ENCODE measurements at regions not wholly inside any gene's neighbourhood (a gene's known extent, or its start where the extent isn't known, plus 50 kb on each side); places are given as distances from the start of the nearest gene placed in this dataset.

GRCh38 chr10:7075110-7075509, 335.7 kb downstream of the SFMBT2 start:
- DNase-seq, result no peak
- Histone ChIP-seq H3K4me1 (ENCODE audit: insufficient read depth) (no peaks in the 10 kb centered on the region), H3K27me3 (no peaks in the 10 kb centered on the region), H3K36me3 (no peaks in the 10 kb centered on the region), H3K4me3 (no peak overlapping the region), H3K9me3 (no peaks in the 10 kb centered on the region), H3K27ac (no peak overlapping the region)
- intact Hi-C loops (cut with DNase I), result no loop called here
- WGBS, 3 donors, result 21 to 31% (median 22%) methylated on average over 5 of the region's 5 CpGs
- no peak for TF ChIP-seq EP300 (IDR thresholded peaks at IDR 0.05)
- no peak for TF ChIP-seq POLR2A (IDR thresholded peaks at IDR 0.05)
- TF ChIP-seq, protein P1, sequence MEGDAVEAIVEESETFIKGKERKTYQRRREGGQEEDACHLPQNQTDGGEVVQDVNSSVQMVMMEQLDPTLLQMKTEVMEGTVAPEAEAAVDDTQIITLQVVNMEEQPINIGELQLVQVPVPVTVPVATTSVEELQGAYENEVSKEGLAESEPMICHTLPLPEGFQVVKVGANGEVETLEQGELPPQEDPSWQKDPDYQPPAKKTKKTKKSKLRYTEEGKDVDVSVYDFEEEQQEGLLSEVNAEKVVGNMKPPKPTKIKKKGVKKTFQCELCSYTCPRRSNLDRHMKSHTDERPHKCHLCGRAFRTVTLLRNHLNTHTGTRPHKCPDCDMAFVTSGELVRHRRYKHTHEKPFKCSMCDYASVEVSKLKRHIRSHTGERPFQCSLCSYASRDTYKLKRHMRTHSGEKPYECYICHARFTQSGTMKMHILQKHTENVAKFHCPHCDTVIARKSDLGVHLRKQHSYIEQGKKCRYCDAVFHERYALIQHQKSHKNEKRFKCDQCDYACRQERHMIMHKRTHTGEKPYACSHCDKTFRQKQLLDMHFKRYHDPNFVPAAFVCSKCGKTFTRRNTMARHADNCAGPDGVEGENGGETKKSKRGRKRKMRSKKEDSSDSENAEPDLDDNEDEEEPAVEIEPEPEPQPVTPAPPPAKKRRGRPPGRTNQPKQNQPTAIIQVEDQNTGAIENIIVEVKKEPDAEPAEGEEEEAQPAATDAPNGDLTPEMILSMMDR (IDR thresholded peaks at IDR 0.05), result no peak

- Histone ChIP-seq H3K27ac (no peak overlapping the region), H3K4me1 (ENCODE audit: insufficient read depth) (no peaks in the 10 kb centered on the region), H3K9me3 (no peaks in the 10 kb centered on the region), H3K4me3 (no peak overlapping the region), H3K36me3 (no peaks in the 10 kb centered on the region), H3K27me3 (no peaks in the 10 kb centered on the region)
- intact Hi-C loops (cut with DNase I), result no loop called here
- 72 to 80% (median 78%) methylated on average over 2 of the region's 2 CpGs for WGBS, 3 donors
- no peak for TF ChIP-seq EP300 (IDR thresholded peaks at IDR 0.05)
- TF ChIP-seq, protein P1 (IDR thresholded peaks at IDR 0.05), result no peak
- TF ChIP-seq POLR2A (IDR thresholded peaks at IDR 0.05), result no peak
- DNase-seq, result no peak
Measured at GRCh38 chr10:7071421-7071820, 339.4 kb downstream of the SFMBT2 start.

- H3K27ac ChIP-seq, result no peak overlapping the region
- no peak for DNase-seq
- H3K27me3 ChIP-seq, result no peaks in the 10 kb centered on the region
- H3K4me3 ChIP-seq, result no peak overlapping the region
- H3K36me3 ChIP-seq, result no peaks in the 10 kb centered on the region
- 8 to 43% (median 15%) methylated on average over 2 of the region's 2 CpGs for WGBS, 3 donors
- intact Hi-C loops (cut with DNase I), result no loop called here
- H3K4me1 ChIP-seq (ENCODE audit: insufficient read depth), result no peaks in the 10 kb centered on the region
- TF ChIP-seq EP300 (IDR thresholded peaks at IDR 0.05) (no peak), POLR2A (IDR thresholded peaks at IDR 0.05) (no peak)
- TF ChIP-seq, protein P1 (IDR thresholded peaks at IDR 0.05), result no peak
- H3K9me3 ChIP-seq, result no peaks in the 10 kb centered on the region
Measured at GRCh38 chr10:7070950-7071349, 339.9 kb downstream of the SFMBT2 start.

DNA sequence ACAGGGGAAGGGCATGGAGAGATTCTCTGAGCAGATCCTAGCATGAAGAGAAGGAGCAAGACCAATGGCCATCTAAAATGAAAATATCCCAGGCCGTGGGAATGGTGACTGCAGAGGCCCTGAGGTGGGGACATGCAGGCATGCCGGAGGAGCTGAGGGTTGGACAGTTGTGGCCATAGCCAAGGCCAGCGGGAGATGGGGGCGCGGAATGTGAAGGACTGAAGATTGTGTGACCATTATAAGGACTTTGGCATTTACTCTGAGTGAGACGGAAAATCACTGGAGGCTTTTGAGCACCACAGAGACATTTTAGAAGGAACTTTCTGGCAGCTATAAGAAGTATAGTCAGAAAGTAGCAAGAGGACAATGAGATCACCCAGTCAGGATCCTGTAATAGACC, 341.1 kb downstream of the SFMBT2 start:
- H3K27me3 ChIP-seq, result no peaks in the 10 kb centered on the region
- TF ChIP-seq, protein P1 (IDR thresholded peaks at IDR 0.05), result no peak
- no peak for TF ChIP-seq POLR2A (IDR thresholded peaks at IDR 0.05)
- TF ChIP-seq EP300 (IDR thresholded peaks at IDR 0.05), result no peak
- no peaks in the 10 kb centered on the region for H3K9me3 ChIP-seq
- H3K36me3 ChIP-seq, result no peaks in the 10 kb centered on the region
- H3K4me1 ChIP-seq (ENCODE audit: insufficient read depth), result no peaks in the 10 kb centered on the region
- H3K27ac ChIP-seq, result no peak overlapping the region
- no peak overlapping the region for H3K4me3 ChIP-seq
- 77 to 88% (median 88%) methylated on average over 6 of the region's 6 CpGs for WGBS, 3 donors
- DNase-seq, result no peak
- intact Hi-C loops (cut with DNase I), result no loop called here

DNA sequence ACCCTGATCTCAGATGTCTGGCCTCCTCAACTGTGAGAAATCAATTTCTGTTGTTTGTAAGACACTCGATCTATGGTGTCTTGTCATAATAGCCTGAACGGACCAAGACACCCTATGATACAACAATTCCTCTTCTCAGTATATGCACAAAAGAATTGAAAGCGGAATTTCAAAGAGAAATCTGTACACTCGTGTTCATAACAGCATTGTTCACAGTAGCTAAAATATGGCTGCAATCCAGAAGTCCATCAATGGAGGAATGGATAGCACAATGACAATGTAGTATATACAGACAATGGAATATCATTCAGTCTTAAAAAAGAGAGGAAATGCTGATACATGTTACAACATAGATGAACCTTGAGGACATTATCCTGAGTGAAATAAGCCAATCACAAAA, 354.6 kb downstream of the SFMBT2 start:
- TF ChIP-seq EP300 (IDR thresholded peaks at IDR 0.05) (no peak), POLR2A (IDR thresholded peaks at IDR 0.05) (no peak)
- TF ChIP-seq, protein P1 (IDR thresholded peaks at IDR 0.05), result no peak
- DNase-seq, result no peak
- intact Hi-C loops (cut with DNase I), result no loop called here

More for the DNA sequence above, 354.6 kb downstream of the SFMBT2 start:
- Histone ChIP-seq H3K4me3 (no peak overlapping the region), H3K27ac (no peak overlapping the region), H3K4me1 (ENCODE audit: insufficient read depth) (no peaks in the 10 kb centered on the region), H3K36me3 (no peaks in the 10 kb centered on the region), H3K9me3 (no peaks in the 10 kb centered on the region), H3K27me3 (no peaks in the 10 kb centered on the region)
- 82 to 87% (median 83%) methylated on average over 4 of the region's 4 CpGs for WGBS, 3 donors
